ENCODE measurements at regions not wholly inside any gene's neighbourhood (a gene's known extent, or its start where the extent isn't known, plus 50 kb on each side); places are given as distances from the start of the nearest gene placed in this dataset.

DNA sequence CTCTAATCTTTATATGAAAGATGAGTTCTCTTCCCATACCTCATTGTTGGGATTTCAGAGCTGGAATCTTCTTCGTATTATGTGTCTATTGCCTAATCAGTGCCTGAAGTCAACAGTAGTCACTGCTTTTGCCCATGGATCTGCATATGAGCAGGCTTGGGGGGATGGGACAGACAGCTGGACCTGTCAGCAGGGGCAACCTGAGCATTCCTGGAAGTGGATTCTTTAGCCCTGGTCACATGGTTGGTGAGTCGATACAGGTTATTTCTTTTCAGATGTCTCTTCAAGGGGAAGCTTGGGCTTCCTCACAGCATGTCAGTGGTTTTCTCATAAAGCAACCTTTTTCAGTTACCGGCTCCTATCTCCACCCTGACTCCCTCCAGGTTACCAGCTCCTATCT is 97.3 kb upstream of the RBM19 start:
- TF ChIP-seq, protein P1, sequence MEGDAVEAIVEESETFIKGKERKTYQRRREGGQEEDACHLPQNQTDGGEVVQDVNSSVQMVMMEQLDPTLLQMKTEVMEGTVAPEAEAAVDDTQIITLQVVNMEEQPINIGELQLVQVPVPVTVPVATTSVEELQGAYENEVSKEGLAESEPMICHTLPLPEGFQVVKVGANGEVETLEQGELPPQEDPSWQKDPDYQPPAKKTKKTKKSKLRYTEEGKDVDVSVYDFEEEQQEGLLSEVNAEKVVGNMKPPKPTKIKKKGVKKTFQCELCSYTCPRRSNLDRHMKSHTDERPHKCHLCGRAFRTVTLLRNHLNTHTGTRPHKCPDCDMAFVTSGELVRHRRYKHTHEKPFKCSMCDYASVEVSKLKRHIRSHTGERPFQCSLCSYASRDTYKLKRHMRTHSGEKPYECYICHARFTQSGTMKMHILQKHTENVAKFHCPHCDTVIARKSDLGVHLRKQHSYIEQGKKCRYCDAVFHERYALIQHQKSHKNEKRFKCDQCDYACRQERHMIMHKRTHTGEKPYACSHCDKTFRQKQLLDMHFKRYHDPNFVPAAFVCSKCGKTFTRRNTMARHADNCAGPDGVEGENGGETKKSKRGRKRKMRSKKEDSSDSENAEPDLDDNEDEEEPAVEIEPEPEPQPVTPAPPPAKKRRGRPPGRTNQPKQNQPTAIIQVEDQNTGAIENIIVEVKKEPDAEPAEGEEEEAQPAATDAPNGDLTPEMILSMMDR (IDR thresholded peaks at IDR 0.05): no peak
- TF ChIP-seq POLR2A (IDR thresholded peaks at IDR 0.05): no peak
